Kidney capillary endothelial cell (primary cell): ENCODE measurements at regions not wholly inside any gene's neighbourhood (a gene's known extent, or its start where the extent isn't known, plus 50 kb on each side); places are given as distances from the start of the nearest gene placed in this dataset.
"Not testable (repeated sequence)": the region's sequence is repeated elsewhere in the genome, so short reads cannot be mapped to it uniquely, and the experiment has no call there.

Experiments used
- DNase-seq: peaks from one replicate; pipeline ENCODE4 v3.0.0-alpha.2; 2018; ENCODE audit warnings: low spot score

DNA sequence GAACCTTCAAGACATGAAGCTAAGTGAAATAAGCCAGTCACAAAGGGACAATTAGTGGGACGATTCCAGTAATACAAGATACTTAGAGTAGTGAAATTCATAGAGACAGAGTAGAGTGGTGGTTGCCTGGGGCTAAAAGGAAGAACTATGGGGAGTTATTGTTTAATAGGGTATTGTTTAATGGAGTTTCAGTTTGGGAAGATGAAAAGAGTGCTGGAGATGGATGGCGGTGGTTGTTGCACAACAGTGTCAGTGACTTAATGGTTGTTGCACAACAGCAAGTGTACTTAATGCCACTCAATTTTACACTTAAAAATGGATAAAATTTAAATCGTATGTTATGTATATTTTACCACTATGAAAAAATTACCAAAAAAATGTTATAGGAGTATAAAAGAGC lies 209.7 kb upstream of the TENT5A start:
- no peak for DNase-seq

DNA sequence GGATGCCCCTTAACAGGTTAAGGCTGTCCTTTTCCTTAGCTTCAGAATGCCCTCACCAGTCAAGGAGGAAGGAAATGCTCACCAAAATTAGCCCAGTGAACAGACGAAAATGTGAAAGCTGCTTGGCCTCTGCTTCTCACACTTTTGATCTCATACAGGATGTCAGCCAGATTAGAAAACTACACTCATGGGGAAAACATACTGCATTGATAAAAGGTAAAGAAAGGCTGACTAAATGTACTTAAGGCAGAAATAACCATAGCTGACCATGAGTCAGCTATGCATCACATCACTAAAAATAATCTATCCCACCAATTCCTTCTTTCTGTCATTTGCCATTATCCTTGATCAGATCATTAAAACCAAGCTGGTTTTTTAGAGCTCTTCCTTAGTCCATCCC lies 198.4 kb upstream of the TENT5A start:
- DNase-seq = peak; percentile 48

DNA sequence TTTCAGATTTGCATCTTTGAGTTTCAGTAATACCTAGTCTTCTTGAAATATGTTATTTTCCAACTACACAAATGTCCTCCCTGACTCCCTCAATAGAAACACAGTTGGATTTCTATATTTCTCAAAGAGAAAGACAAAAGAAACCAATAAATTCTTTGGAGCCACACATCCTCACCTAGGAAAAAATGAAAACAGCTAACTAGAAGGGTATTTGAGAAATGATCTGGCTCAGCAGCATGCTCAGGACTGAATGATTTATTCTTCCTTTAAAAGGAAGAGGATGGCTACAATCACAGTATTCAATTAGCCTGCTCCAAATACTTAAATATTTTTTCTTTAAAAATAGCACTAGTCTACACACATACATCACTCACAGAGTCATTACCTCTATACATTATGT lies 196.4 kb upstream of the TENT5A start:
- no peak for DNase-seq

DNA sequence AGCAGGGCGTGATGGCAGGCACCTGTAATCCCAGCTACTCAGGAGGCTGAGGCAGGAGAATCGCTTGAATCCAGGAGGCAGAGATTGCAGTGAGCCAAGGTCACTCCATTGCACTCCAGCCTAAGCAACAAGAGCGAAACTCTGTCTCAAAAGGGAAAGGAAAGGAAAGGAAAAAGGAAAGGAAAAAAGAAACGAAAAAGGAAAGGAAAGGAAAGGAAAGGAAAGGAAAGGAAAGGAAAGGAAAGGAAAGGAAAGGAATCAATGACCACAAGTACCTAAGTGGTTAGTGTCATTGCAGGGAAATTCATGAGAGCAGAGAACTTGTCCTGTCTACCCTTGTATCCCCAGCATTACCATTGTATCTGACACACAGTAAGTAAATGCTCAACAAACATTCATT lies 195.7 kb upstream of the TENT5A start:
- not testable (repeated sequence) for DNase-seq

DNA sequence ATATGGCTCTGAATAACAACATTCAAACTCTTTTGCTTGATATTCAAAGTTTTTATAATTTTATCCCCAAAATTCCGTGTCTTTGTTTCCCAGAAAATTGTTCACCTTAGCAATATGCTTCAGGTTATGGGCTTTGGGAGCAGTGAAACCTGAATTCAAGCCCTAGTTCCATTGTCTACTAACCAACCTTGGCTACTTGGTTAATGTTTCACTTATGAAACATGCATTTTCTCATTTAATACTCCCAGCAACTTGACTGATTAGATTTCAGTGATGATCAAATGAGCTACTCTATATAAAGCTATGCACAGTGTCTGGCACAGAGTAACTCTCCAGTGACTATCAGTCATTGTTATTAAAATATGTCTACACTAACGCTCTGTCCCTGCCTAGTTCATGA lies 192.2 kb upstream of the TENT5A start:
- DNase-seq = no peak

DNA sequence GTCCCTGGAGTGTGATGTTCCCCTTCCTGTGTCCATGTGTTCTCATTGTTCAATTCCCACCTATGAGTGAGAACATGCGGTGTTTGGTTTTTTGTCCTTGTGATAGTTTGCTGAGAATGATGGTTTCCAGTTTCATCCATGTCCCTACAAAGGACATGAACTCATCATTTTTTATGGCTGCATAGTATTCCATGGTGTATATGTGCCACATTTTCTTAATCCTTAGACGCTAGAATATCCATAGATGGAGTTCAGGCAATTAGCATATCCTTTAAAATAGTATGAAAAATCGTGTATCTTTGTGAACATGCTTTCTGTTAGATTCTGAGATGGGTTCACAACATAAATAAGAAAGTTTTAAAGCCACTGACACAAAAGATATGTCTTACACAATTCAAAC lies 190.4 kb upstream of the TENT5A start:
- DNase-seq = not testable (repeated sequence)

DNA sequence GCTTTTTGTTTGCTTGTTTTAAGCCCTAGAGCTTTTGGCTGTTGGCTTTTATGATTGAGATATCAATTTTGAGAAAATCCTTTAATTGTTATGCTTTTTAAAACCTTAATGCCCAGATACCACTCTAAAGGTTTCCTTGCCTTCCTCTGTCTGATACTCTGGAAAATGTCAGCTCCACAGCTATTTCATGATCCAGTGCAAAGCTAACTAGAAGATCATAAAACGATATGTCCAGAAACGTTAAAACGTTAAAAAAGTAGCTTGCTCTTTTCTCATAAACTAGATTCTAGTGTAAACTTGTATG lies 189.5 kb upstream of the TENT5A start:
- no peak for DNase-seq

DNA sequence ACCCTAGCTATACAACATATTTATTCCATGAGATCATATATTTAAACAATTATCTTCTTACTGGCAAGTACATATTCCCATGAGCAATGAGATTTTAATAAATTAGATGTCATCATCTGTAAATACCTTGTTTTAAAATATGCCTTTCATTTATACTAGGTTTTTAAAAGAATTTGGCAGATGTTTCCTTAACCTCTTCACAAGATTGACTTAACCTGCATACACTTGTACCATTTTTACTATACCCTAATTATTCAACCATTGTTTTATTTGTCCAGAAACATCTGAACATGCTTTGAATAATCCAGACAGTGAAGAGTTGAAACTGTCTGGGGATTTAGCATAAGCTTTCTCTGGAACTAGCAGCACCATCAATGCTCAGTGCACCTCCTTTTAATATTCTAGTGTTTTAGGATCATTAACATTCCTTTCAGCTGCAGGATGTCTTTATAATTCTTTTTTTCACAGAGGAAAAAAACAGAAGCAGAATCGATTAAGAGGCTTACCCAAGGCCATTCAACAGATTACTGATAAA lies 188.0 kb upstream of the TENT5A start:
- DNase-seq = no peak

DNA sequence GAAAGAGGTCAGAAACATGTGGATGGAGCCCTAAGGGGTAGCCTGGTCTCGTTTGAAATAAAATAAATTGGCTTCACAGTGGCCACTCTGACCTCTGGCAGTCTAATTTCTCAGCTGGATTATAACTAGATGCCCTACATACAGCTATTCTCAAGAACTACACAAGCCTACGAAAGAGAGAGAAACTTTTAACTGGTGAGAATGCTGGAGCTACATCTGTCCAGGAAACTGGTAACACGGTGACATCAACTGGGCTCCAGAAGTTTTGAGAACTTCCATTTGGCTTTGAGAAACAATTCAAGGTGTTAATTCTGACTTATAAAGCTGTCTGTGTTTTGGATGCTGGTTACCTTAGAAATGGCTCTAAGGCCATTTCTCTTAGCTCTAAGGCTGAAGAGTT lies 187.3 kb upstream of the TENT5A start:
- DNase-seq = no peak

DNA sequence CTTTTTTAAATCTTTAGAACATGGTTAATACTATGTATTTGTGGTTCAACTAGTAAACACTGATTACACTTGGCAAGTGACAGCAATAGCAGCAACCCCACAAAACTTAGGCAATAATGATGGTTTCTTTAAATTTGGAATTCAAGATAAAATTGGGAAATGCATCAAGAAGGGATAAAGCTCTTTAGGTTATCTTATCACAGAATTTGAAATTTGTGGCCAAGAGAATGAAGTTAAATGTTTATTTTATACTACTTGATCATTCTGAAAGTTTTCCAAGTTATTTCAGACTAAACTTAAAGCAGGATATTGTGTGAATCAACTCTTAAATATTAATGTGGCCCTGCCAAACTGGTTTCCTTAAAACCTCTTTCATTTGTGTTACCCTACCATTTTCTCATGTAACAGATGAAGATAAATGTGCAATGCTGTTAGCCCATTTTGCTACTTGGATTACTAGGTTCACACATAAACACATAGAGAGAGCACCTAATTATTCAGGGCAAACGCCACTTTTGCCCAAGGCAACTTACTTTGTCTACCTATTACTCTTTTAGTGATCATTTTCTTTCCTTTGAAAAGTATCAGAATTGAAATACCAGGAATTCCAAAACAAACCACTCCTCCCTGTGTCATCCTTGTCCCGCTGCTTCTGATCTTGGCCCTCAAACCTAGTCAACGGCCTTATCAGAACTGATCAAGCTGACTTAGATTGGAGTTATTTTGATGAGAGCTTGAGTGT lies 186.7 kb upstream of the TENT5A start:
- DNase-seq = no peak

DNA sequence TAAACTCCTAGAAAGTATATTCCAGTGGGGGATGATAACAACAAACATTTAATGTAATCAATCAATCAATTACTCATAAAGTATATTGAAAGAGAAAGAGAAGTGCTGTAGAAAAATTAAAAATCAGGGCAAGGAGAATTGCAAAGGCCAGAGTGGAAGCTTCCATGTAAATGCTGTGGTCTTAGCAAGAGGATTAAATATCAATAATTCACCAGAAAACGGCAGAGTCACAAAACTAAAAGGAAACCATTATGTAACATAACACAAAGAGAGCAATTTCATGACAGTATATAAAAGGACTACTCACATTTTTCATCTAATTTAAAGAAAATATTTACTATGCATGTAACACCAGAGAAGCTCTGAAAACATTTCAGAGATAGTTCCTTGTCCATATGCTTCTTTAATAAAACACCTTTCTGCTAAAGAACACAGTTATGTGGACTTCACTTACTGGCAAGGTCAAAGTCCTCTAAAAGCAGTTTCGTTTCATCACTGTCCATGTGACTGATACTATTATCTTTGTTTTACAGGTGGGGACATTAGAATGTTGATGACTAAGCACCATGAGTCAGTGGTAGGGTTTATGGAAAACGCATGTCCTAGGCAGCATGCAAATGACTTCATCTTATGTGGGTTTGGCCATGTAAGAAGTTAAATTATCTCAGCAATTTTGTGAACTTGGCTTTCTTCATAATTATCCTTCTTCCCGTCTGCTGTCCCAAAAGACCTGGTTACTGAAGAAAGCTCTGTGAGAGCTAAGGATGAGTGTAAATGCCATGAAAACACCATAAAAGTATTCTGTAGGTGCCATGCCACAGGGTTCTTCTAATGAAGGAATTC lies 185.8 kb upstream of the TENT5A start:
- DNase-seq = peak; percentile 50

DNA sequence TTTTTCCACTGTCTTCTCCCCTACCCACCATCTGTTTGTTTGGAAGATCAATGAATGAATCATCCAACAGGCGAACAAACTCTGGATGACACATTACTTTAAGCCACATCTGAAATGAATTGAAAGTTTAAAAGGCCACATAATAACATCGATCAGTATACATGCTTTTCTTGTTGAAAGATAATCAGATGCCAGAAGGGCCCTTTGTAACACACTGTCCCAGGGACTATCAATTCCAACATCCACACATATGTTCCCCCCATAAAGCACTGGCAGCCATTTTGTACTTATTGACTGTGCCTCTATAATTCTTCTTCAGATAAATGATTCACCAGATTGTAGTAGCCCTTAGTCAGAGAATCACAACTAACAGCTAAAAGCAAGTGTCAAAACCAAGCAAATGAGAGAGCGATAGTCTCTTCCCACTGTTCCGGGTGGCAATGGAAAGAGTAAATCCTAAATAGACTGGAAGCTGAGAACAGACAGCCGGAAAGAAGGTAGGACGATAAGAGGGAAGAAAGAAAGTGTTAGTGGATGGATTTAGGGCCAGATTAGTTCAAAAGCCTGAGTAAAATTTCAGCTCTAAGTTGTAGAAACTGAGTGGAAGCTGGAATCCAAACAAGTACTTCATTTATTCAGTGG lies 184.9 kb upstream of the TENT5A start:
- no peak for DNase-seq

DNA sequence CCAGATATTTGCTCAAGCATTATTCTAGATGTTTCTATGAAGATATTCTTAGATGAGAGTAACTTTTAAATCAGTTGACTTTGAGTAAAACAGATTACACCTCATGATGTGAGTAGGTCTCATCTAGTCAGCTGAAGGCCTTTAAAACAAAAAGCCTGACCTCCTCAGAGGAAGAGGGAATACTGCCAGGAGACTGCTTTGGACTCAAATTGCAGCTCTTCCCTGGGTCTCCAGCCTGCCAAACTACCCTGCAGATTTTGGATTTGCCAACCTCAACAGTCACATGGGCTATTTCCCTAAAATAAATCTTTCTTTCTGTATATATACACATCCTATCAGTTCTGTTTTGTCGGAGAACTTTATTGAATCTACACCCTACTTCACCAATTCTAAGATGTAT lies 182.5 kb upstream of the TENT5A start:
- no peak for DNase-seq

DNA sequence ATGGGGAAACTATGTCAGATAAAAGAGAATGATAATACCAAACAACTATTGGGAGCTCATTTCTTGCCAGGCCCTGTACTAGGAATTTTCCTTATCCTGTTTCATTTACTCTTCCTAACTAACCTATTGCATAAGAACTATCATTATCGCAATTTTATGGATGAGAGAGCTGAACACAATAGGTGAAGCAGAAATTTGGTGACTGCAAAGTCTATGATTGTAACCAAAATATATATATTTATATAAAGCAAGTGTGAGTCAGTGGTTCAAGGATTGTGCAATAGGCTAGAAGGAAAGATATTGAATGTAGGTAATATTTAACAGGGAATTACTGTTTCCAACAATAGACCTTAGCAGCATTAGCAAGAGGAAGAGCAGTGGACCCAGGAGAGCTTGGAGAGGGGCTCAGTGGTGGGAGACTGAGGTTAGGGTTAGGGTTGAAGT lies 181.1 kb upstream of the TENT5A start:
- no peak for DNase-seq

DNA sequence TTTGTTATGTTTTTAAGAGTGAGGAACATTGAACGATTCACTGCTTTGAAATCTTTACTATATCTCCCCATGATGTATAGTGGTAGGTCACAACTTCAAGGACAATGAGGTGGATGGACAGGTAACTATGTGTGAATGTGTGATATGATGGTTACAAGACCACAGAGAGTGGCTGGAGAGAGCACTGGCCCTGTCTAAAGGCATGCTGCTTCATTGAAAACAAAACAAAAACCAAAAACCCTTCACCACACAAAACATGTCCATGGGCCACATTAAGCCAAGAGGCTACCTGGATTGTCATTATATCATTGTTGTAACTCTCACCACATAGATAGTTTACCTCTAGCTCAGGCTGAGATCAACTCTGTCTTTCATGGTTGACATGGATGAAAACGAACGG lies 180.6 kb upstream of the TENT5A start:
- no peak for DNase-seq

DNA sequence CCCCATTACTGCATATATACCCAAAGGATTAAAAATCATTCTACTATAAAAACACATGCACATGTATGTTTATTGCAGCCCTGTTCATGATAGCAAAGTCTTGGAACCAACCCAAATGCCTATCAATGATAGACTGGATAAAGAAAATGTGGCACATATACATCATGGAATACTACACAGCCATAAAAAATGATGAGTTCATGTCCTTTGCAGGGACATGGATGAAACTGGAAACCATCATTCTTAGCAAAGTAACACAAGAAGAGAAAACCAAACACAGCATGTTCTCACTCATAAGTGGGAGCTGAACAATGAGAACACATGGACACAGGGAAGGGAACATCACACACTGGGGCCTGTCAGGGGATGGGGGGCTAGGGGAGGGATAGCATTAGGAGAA lies 180.0 kb upstream of the TENT5A start:
- DNase-seq = not testable (repeated sequence)

DNA sequence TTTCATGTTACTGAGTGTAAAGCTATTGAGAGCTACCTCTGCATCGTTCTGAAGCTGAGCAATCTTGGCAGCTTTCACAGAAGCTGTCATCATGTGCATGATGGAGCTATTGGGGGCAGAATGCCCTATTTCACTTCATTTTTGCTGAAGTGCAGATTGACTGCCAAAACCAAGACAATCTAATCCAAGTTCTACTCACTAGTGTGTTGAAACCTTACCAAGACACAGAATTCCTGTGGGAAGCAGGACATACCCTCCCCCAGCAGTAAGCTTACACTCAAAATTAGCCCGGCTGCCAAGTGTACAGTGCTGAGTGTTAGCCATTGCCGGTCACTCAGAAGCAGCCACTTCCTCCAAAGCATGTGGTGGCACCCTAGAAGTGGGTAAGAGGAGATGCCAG lies 177.3 kb upstream of the TENT5A start:
- no peak for DNase-seq

DNA sequence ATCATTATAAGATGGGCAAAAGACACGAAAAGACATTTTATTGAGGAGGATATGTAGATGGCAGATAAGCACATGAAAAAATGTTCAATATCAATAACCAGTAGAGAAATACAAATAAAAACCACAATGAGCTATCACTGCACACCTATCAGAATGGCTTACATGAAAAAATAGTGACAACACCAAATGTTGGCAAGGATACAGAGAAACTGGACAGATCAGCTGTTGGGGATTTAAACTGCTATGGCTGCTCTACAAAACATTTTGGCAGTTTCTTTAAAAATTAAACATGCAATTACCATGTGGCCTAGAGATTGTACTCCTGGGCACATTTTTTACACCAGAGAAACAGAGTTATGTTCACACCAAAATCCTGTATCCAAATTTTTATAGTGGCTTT lies 172.7 kb upstream of the TENT5A start:
- DNase-seq = no peak

DNA sequence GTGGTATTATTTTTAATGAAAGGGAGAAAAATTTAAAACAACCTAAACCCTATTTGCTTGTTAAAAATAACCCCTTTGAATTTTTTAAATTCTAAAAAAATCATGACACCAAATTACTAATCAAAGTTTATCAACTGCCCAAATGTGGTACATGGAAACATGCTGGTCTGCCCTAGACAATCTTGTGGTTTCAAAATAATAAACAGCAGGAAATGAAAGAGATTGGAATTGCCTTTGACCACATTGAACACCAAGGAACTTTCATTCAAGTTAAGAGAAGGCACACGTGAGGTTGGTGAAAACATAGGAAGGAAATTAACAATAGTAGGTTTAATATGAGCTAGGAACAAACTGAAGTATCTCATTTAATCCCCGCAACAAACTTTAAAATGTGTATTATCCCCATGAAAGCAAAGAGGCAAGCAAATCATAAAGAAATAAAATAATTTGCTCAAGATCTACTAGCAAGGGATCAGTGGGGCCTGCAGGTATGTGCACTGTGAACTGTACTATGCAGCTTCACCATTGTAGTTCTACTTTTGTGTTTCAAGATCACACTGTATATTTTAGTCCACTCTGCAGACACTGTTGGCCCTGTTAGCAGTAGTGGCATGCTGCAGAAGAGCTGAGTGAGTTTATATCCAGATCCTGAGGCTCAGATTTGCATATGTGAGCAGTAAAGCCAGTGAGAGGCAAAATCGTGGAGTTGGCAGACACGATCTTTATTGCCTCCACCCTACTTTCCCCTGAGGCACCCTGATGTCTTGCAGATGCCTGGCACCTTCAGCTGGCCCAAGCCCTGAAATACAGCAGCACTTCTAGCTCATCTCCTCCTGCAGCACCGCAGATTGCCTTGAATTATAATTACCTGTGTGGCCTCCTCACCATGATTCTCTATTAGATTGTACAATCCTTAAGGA lies 157.8 kb upstream of the TENT5A start:
- no peak for DNase-seq

DNA sequence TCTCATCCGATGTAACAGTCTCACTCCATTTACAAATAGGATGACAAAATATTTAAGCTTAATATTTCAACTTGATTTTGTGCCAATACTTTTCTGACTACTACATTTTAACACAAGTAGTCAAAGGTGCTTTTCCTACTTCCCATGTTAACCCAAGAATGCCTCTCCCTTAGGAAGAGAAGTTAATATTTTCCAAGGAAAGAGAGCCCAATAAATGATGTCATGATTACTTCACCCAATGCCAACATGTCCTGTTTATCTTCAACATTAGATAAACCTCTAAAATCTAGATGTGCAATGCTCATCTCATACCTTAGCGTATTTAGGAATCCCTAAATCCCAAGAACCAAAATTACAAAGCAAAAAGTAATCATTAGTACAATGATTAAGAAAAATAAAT lies 156.7 kb upstream of the TENT5A start:
- DNase-seq = no peak

DNA sequence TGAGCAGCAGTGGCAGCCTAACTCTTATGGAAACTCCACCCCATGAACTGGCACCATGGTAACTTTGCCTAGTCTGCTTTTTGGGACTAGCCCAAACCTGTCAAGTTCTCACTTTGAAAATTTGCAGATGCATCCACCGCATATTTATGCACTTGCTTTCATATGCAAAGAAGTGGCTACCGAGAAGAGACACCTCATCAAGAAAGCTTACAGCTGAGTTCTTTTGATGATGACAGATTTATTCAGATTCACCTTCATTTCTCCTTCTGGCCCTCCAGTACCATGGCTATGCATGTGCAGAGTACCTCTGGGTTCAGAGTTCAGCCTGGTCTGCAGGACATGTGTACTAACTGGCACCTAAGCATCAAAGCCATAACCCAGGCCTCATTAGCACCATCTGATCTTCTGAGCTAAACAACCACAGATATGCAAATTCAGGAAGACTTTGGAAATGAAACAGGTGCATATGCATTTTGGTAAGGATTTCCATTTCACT lies 154.3 kb upstream of the TENT5A start:
- DNase-seq = no peak

DNA sequence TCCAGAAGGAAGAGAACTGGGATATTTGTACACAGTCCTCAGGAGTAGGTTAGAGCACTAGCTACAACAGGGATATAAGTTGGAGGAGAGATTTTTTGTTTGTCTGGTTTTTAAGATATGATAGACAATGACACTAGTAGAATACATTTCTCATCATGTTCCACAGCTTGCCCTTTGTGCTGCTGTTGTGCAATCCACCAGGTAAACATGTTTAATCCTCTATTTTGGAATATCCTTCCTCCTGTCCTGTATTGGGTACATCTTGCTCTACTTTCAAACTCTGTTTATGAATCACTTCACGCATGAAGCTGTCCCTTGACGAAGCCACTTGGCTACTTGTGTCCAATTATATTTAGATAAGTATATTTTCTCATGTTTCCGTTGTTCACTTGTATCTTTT lies 153.6 kb upstream of the TENT5A start:
- no peak for DNase-seq
